CD14-positive monocyte (primary cell): ENCODE measurements at regions not wholly inside any gene's neighbourhood (a gene's known extent, or its start where the extent isn't known, plus 50 kb on each side); places are given as distances from the start of the nearest gene placed in this dataset.

ENCODE experiments used
- DNase-seq, 3 donors: peaks; one replicate each; pipeline ENCODE4 v3.0.0-alpha.2; 2011 to 2022
- H2AFZ ChIP-seq: 2 replicates; pipeline ENCODE4 v1.6.0; 2012; ENCODE audit warnings: mild to moderate bottlenecking, low read depth, low read length, inconsistent platforms; ENCODE audit not compliant: insufficient read depth, poor library complexity, severe bottlenecking
- H3K27ac ChIP-seq, 2 donors: 1 replicate in 1 of 2; 2 replicates in 1 of 2; pipeline ENCODE4 v1.5.1; 2012 to 2013; ENCODE audit warnings: low read length in 2 of 2, control low read depth in 1 of 2, inconsistent platforms in 1 of 2, low read depth in 1 of 2, mild to moderate bottlenecking in 1 of 2
- H3K27me3 ChIP-seq, 2 donors: one replicate each; pipeline versions ENCODE4 v1.6.0 to v1.6.1; 2011 to 2013; ENCODE audit warnings: low read length in 2 of 2; ENCODE audit not compliant: control insufficient read depth in 2 of 2, insufficient read depth in 2 of 2
- H3K36me3 ChIP-seq, 2 donors: replicated peaks in 1 of 2; 1 replicate in 1 of 2; 2 replicates in 1 of 2; pipeline versions ENCODE4 v1.5.1 to v1.6.1; 2012 to 2013; ENCODE audit warnings: low read length in 2 of 2, control low read depth in 1 of 2, inconsistent platforms in 1 of 2, mild to moderate bottlenecking in 1 of 2; ENCODE audit not compliant: insufficient read depth in 2 of 2, control insufficient read depth in 1 of 2
- H3K4me1 ChIP-seq, 2 donors: 1 replicate in 1 of 2; 2 replicates in 1 of 2; pipeline versions ENCODE4 v1.5.1 to v1.6.1; 2012 to 2013; ENCODE audit warnings: low read length in 2 of 2, control low read depth in 1 of 2, inconsistent platforms in 1 of 2, mild to moderate bottlenecking in 1 of 2, moderate library complexity in 1 of 2; ENCODE audit not compliant: insufficient read depth in 2 of 2, control insufficient read depth in 1 of 2
- H3K4me2 ChIP-seq: replicated peaks from 2 replicates; pipeline ENCODE3; 2012; ENCODE audit warnings: low read length, moderate library complexity, mild to moderate bottlenecking; ENCODE audit not compliant: poor library complexity, severe bottlenecking; ENCODE audit errors: extremely low read depth
- H3K4me3 ChIP-seq, 3 experiments: fragments of 200-600 bp in 1 of 3; sonication (generic) in 1 of 3; replicated peaks in 1 of 3; 1 replicate in 2 of 3; 2 replicates in 1 of 3; pipeline ENCODE4 v1.5.1; 2011 to 2013; ENCODE audit warnings: low read length in 3 of 3, mild to moderate bottlenecking in 3 of 3, control low read depth in 2 of 3, low read depth in 2 of 3, inconsistent platforms in 1 of 3, moderate library complexity in 1 of 3
- H3K79me2 ChIP-seq: 2 replicates; pipeline ENCODE4 v1.6.0; 2012; ENCODE audit warnings: mild to moderate bottlenecking, control low read depth, inconsistent platforms, low read length, moderate library complexity; ENCODE audit not compliant: insufficient read depth
- H3K9ac ChIP-seq: 2 replicates; pipeline ENCODE4 v1.6.0; 2017; ENCODE audit warnings: low read length, mild to moderate bottlenecking; ENCODE audit not compliant: insufficient read depth, poor library complexity, severe bottlenecking
- H3K9me3 ChIP-seq, 2 donors: replicated peaks in 1 of 2; 1 replicate in 1 of 2; 2 replicates in 1 of 2; pipeline versions ENCODE4 v1.5.1 to v1.6.1; 2012 to 2013; ENCODE audit warnings: low read length in 2 of 2, control low read depth in 1 of 2; ENCODE audit not compliant: control insufficient read depth in 1 of 2, insufficient read depth in 1 of 2
- H4K20me1 ChIP-seq: 2 replicates; pipeline ENCODE4 v1.6.0; 2012; ENCODE audit warnings: mild to moderate bottlenecking, low read length, control low read depth, moderate library complexity; ENCODE audit not compliant: insufficient read depth
- H3K27ac Mint-ChIP-seq, 7 donors: one replicate each; pipeline ENCODE4 v1.8.0; 2020; ENCODE audit warnings: mild to moderate bottlenecking in 7 of 7, mixed read lengths in 7 of 7, moderate library complexity in 6 of 7, inconsistent platforms in 2 of 7
- H3K27me3 Mint-ChIP-seq, 3 donors: one replicate each; pipeline ENCODE4 v1.8.0; 2021 to 2022; ENCODE audit warnings: low read depth in 3 of 3, mild to moderate bottlenecking in 3 of 3, mixed read lengths in 3 of 3, moderate library complexity in 3 of 3, inconsistent platforms in 1 of 3
- H3K36me3 Mint-ChIP-seq, 2 donors: one replicate each; pipeline ENCODE4 v1.8.0; 2020; ENCODE audit warnings: mixed read lengths in 2 of 2, inconsistent platforms in 1 of 2, mild to moderate bottlenecking in 1 of 2
- H3K4me1 Mint-ChIP-seq: one replicate; pipeline ENCODE4 v1.8.0; 2020; ENCODE audit warnings: mild to moderate bottlenecking, mixed read lengths
- H3K4me3 Mint-ChIP-seq, 2 donors: one replicate each; pipeline ENCODE4 v1.8.0; 2020; ENCODE audit warnings: mild to moderate bottlenecking in 2 of 2, mixed read lengths in 2 of 2, moderate library complexity in 1 of 2
- H3K9me3 Mint-ChIP-seq, 7 donors: one replicate each; pipeline ENCODE4 v1.8.0; 2020 to 2022; ENCODE audit warnings: mixed read lengths in 7 of 7, mild to moderate bottlenecking in 6 of 7, moderate library complexity in 6 of 7, inconsistent platforms in 2 of 7
- CTCF ChIP-seq: fragments of 200-600 bp; IDR thresholded peaks from one replicate; pipeline ENCODE4 v1.8.0; 2022; ENCODE audit warnings: antibody characterized with exemption, mild to moderate bottlenecking
- WGBS: methylation state at CpG from one replicate; pipeline ENCODE4 v1.1.5; 2013; ENCODE audit warnings: missing lambda C conversion rate; ENCODE audit not compliant: insufficient coverage; 5-methylcytosine and 5-hydroxymethylcytosine counted together
- intact Hi-C, 2 donors: fragments of 100-400 bp; cut with micrococcal nuclease; formaldehyde crosslinking; loops; one replicate each; pipeline versions ENCODE4 v1.15.0 to v1.15.1; 2023

- Histone ChIP-seq H3K4me3 (no peak overlapping the region), H3K9ac (no peak overlapping the region), H3K36me3 (no peaks in the 10 kb centered on the region), H3K4me1 (no peaks in the 10 kb centered on the region), H3K79me2 (no peaks in the 10 kb centered on the region), H3K9me3 (no peaks in the 10 kb centered on the region), H3K4me2 (no peak overlapping the region), H2AFZ (no peak overlapping the region), H4K20me1 (no peaks in the 10 kb centered on the region), H3K27ac (no peak overlapping the region), H3K27me3 (no peaks in the 10 kb centered on the region)
- Mint-ChIP-seq H3K27me3 (peaks cover 0 to 1% (median 0%) of the 10 kb centered on the region in 3 donors), H3K27ac (no peak overlapping the region), H3K4me1 (no peaks in the 10 kb centered on the region), H3K36me3 (no peaks in the 10 kb centered on the region), H3K9me3 (peaks cover 0 to 4% (median 2%) of the 10 kb centered on the region in 7 donors), H3K4me3 (no peak overlapping the region)
- intact Hi-C loops, result no loop called here
- no peak for TF ChIP-seq CTCF
- DNase-seq, result no peak
- WGBS, result 98% methylated on average over 4 of the region's 7 CpGs
Measured at GRCh38 chr1:177880339-177880891, 89.4 kb downstream of the SEC16B start.

GRCh38 chr1:177877086-177877485, 92.8 kb downstream of the SEC16B start:
- H3K4me3 Mint-ChIP-seq, result no peak overlapping the region
- peaks cover 0 to 3% (median 0%) of the 10 kb centered on the region in 3 donors for H3K27me3 Mint-ChIP-seq
- no peaks in the 10 kb centered on the region for H3K9me3 ChIP-seq
- DNase-seq, result no peak
- no peaks in the 10 kb centered on the region for H3K36me3 ChIP-seq
- H4K20me1 ChIP-seq, result no peaks in the 10 kb centered on the region
- no peaks in the 10 kb centered on the region for H3K27me3 ChIP-seq
- H3K27ac Mint-ChIP-seq, result no peak overlapping the region
- peaks cover 0 to 5% (median 2%) of the 10 kb centered on the region in 7 donors for H3K9me3 Mint-ChIP-seq
- H3K4me1 Mint-ChIP-seq, result no peaks in the 10 kb centered on the region
- intact Hi-C loops, result no loop called here
- H3K4me3 ChIP-seq, result no peak overlapping the region
- H3K4me1 ChIP-seq, result no peaks in the 10 kb centered on the region
- TF ChIP-seq CTCF, result no peak
- H3K4me2 ChIP-seq, result no peak overlapping the region
- no CpG with 5 or more reads among the region's 2 CpGs for WGBS
- no peak overlapping the region for H3K9ac ChIP-seq
- H3K79me2 ChIP-seq, result no peaks in the 10 kb centered on the region
- no peaks in the 10 kb centered on the region for H3K36me3 Mint-ChIP-seq
- no peak overlapping the region for H3K27ac ChIP-seq
- H2AFZ ChIP-seq, result no peak overlapping the region
